ENCODE measurements at regions not wholly inside any gene's neighbourhood (a gene's known extent, or its start where the extent isn't known, plus 50 kb on each side); places are given as distances from the start of the nearest gene placed in this dataset.
A peak's percentile ranks its signal among the peaks of the same experiment; 100 is the strongest.
"Not testable (repeated sequence)": the region's sequence is repeated elsewhere in the genome, so short reads cannot be mapped to it uniquely, and the experiment has no call there.

GRCh38 chr6:27158316-27158643 is 89.2 kb upstream of the PRSS16 start:
- H3K9me3 Mint-ChIP-seq, result no peaks in the 10 kb centered on the region
- no peaks in the 10 kb centered on the region for H3K27me3 Mint-ChIP-seq
- no peaks in the 10 kb centered on the region for H3K36me3 Mint-ChIP-seq
- H3K27ac Mint-ChIP-seq, result peak overlapping the region; percentile 92
- H3K4me1 Mint-ChIP-seq, result peaks cover 45% of the 10 kb centered on the region
- H3K4me3 Mint-ChIP-seq, result peak overlapping the region; percentile 85

DNA sequence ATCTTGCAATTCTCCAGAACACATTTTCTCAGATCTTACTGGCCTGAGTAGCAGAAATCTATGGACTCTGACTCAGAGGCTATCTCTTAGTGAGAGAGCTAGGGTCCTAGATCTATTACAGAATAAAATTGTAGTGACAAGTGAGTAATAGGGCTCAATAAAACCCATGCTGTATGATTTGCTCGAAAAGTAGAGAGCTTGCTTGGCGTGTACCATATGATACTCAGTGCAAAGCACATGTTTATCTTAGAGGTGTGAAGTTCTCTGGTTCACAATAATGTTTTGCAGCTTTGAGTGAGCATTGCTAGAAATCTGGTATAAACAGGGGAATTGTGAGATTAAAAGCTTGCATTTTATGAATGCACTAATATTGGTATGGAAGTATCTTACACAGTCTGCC is 87.8 kb upstream of the PRSS16 start:
- Mint-ChIP-seq H3K36me3 (no peaks in the 10 kb centered on the region), H3K9me3 (no peaks in the 10 kb centered on the region), H3K27me3 (no peaks in the 10 kb centered on the region), H3K4me3 (no peak overlapping the region), H3K27ac (peak overlapping the region; percentile 17), H3K4me1 (peaks cover 37% of the 10 kb centered on the region)

GRCh38 chr6:27161115-27161514 is 86.4 kb upstream of the PRSS16 start:
- Mint-ChIP-seq H3K4me1 (peaks cover 29% of the 10 kb centered on the region), H3K27me3 (no peaks in the 10 kb centered on the region), H3K36me3 (no peaks in the 10 kb centered on the region), H3K27ac (peak overlapping the region; percentile 73), H3K4me3 (no peak overlapping the region), H3K9me3 (no peaks in the 10 kb centered on the region)

DNA sequence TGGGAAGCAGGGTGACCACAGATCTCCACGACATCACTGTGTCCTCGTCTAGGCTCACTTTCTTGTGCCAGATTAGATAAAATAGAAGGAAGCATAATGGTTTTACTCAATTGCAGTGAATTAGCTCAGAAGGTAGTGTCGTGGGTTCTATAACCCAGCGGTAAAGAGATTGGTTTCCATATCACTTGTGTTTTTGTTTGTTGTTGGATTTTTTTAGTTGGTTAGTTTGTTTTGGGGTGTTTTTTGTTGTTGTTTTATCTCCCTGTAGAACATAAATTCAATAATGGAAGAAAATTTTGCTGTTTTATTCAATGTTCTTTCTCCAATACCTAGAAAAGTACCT is 85.9 kb upstream of the PRSS16 start:
- peak overlapping the region; percentile 73 for H3K27ac Mint-ChIP-seq
- H3K4me3 Mint-ChIP-seq, result peak overlapping the region; percentile 48
- H3K4me1 Mint-ChIP-seq, result peaks cover 25% of the 10 kb centered on the region
- no peaks in the 10 kb centered on the region for H3K36me3 Mint-ChIP-seq
- no peaks in the 10 kb centered on the region for H3K27me3 Mint-ChIP-seq
- no peaks in the 10 kb centered on the region for H3K9me3 Mint-ChIP-seq

DNA sequence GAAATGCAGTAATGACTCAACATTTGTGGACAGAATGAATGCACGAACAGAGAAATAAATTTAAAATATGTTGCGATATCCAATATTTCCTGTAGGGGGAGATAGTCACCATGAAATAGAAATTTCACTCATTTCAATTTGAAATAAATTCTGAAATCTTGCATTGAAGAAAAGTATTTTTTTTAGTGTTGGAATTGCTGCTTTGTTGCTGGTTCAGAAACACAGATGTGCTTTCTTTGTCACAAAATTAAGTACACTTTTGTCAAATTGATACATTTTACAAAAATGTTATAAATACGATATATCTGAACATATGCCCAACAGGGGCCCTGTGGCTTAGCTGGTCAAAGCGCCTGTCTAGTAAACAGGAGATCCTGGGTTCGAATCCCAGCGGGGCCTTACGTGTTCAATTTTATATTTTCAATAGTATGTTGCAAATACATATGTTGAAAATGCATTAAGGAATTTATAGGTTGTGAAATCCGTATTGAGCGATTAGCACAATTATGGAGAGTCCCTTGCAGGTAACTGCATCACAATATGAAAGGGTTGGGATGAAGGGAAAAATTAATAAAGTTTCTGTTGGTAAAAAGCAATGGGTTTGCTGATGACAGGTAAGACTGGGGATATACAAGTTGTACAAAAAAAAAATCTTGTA is 85.4 kb upstream of the PRSS16 start:
- no peaks in the 10 kb centered on the region for H3K9me3 Mint-ChIP-seq
- H3K36me3 Mint-ChIP-seq, result no peaks in the 10 kb centered on the region
- H3K4me3 Mint-ChIP-seq, result no peak overlapping the region
- peak overlapping the region; percentile 73 for H3K27ac Mint-ChIP-seq
- no peaks in the 10 kb centered on the region for H3K27me3 Mint-ChIP-seq
- peaks cover 20% of the 10 kb centered on the region for H3K4me1 Mint-ChIP-seq

- no peak overlapping the region for H3K27ac Mint-ChIP-seq
- H3K9me3 Mint-ChIP-seq, result no peaks in the 10 kb centered on the region
- no peaks in the 10 kb centered on the region for H3K27me3 Mint-ChIP-seq
- no peaks in the 10 kb centered on the region for H3K36me3 Mint-ChIP-seq
- peaks cover 7% of the 10 kb centered on the region for H3K4me1 Mint-ChIP-seq
- H3K4me3 Mint-ChIP-seq, result no peak overlapping the region
These were observed 83.7 kb upstream of the PRSS16 start for GRCh38 chr6:27163834-27164233.

- Mint-ChIP-seq H3K36me3 (peaks cover 1% of the 10 kb centered on the region), H3K27ac (no peak overlapping the region), H3K27me3 (no peaks in the 10 kb centered on the region), H3K4me3 (no peak overlapping the region), H3K4me1 (no peaks in the 10 kb centered on the region), H3K9me3 (no peaks in the 10 kb centered on the region)
These were observed 79.4 kb upstream of the PRSS16 start for GRCh38 chr6:27168108-27168507.

DNA sequence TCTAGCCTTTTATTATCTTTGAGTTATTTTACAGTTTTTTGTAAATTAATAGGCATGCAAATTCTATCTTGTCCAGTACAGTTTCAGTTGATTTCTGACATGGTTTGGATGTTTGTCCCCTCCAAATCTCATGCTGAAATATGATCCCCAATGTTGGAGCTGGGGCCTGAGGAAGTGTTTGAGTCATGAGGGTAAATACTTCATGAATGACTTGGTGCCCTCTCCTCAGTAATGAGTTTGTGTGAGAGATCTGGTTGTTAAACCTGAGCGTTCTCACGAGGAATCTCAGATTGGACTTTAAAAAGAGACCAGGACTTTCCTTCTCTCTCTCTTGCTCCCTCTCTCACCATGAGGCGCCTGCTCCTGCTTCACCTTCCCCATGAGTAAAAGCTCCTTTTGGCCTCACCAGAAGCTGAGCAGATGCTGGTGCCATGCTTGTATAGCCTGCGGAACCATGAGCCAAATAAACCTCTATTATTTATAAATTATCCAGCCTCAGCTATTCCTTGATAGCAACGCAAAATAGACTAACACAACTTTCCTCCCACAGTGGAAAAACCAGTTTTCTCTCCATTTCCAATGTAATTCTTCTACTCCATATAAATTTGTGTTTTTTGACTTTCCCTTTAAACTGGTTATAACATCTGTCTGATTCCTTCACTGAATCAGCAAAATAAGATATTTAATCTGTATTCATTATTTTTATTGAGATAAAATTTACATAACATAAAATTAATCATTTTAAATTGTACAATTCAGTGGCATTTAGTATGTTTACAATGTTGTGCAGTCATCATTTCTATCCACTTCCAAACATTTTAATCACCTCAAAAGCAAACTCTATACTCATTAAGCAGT is 78.7 kb upstream of the PRSS16 start:
- Mint-ChIP-seq H3K36me3 (peaks cover 1% of the 10 kb centered on the region), H3K4me1 (no peaks in the 10 kb centered on the region), H3K4me3 (no peak overlapping the region), H3K27ac (no peak overlapping the region), H3K9me3 (no peaks in the 10 kb centered on the region), H3K27me3 (no peaks in the 10 kb centered on the region)

GRCh38 chr6:27172524-27173231 is 74.8 kb upstream of the PRSS16 start:
- not testable (repeated sequence) for H3K27me3 Mint-ChIP-seq, H3K36me3 Mint-ChIP-seq, H3K4me1 Mint-ChIP-seq, H3K27ac Mint-ChIP-seq, H3K4me3 Mint-ChIP-seq, H3K9me3 Mint-ChIP-seq

DNA sequence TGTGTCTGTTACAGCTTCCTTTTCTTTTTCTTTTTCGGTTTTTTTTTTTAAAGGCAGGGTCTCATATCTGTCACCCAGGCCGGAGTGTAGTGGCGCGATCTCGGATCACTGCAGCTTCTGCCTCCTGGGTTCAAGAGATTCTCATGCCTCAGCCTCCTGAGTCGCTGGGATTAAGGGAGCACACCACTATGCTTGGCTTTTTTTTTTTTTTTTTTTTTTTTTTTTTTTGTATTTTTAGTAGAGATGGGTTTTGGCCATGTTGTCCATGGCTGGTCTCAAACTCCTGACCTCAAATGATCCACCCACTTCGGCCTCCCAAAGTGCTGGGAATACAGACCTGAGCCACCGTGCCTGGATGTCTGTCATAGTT is 74.3 kb upstream of the PRSS16 start:
- not testable (repeated sequence) for H3K4me3 Mint-ChIP-seq, H3K9me3 Mint-ChIP-seq, H3K27me3 Mint-ChIP-seq, H3K4me1 Mint-ChIP-seq, H3K36me3 Mint-ChIP-seq, H3K27ac Mint-ChIP-seq

- Mint-ChIP-seq H3K27ac (no peak overlapping the region), H3K36me3 (peaks cover 1% of the 10 kb centered on the region), H3K9me3 (no peaks in the 10 kb centered on the region), H3K4me1 (peaks cover 9% of the 10 kb centered on the region), H3K27me3 (no peaks in the 10 kb centered on the region), H3K4me3 (no peak overlapping the region)
These were observed 72.5 kb upstream of the PRSS16 start for GRCh38 chr6:27174958-27175357.

DNA sequence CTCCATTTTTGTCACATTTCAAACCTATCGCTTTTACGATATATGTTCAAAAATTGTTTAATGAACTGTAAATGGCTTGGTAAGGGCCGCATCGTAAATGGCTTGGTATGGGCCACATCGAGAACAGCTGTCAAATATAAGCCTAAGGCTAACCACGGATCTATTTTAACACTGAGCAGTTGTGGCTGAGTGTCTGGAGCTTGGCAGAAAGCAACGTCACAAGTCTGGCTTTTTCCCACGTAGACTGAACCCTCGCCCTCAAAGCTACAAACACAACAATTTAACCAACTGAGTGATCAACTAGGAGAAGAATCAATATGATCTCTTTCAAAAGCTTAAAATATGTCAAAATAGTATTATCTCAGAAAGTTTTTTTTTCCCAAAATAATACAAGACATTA is 71.4 kb upstream of the PRSS16 start:
- H3K36me3 Mint-ChIP-seq, result peaks cover 1% of the 10 kb centered on the region
- H3K9me3 Mint-ChIP-seq, result no peaks in the 10 kb centered on the region
- no peaks in the 10 kb centered on the region for H3K27me3 Mint-ChIP-seq
- no peak overlapping the region for H3K27ac Mint-ChIP-seq
- H3K4me1 Mint-ChIP-seq, result peaks cover 9% of the 10 kb centered on the region
- peak overlapping the region; percentile 97 for H3K4me3 Mint-ChIP-seq

DNA sequence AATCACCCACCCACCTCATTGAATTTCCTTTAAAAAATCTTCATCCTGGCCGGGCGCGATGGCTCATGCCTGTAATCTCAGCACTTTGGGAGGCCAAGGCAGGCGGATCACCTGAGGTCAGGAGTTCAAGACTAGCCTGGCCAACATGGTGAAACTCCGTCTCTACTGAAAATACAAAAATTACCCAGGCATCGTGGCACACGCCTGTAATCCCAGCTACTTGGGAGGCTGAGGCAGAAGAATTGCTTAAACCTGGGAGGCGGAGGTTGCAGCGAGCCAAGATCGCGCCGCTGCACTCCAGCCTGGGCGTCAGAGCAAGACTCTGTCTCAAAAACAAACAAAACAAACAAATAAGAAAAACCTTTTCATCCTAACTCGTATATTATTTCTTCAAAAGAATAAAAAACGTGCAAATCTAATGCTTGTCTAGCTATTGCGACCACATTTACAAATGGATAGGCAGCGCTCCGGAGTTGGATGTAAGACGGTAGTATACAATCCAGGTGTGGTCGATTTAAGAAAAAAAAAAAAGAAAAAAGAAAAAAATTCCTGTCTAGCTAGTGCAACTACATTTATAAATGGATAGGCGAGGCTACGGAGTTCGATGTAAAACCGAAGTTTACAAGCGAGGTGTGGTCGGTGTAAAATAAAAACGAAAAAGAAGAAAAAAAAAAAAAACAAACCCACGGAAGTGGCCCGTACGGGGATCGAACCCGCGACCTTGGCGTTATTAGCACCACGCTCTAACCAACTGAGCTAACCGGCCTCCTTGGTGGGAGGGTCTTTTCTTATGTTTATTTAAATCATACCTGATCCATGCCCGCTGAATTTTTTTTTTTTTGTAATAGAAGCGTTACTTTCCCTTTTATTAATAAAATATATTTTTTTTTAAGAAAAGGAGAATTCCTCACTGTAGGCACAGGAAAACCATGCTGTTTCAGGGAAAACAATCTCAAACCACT is 70.7 kb upstream of the PRSS16 start:
- peak overlapping the region; percentile 97 for H3K4me3 Mint-ChIP-seq
- H3K27me3 Mint-ChIP-seq, result no peaks in the 10 kb centered on the region
- peak overlapping the region; percentile 98 for H3K27ac Mint-ChIP-seq
- peaks cover 9% of the 10 kb centered on the region for H3K4me1 Mint-ChIP-seq
- no peaks in the 10 kb centered on the region for H3K9me3 Mint-ChIP-seq
- no peaks in the 10 kb centered on the region for H3K36me3 Mint-ChIP-seq

- Mint-ChIP-seq H3K27me3 (no peaks in the 10 kb centered on the region), H3K4me3 (peak overlapping the region; percentile 97), H3K27ac (peak overlapping the region; percentile 98), H3K4me1 (peaks cover 9% of the 10 kb centered on the region), H3K9me3 (no peaks in the 10 kb centered on the region), H3K36me3 (no peaks in the 10 kb centered on the region)
These were observed 69.8 kb upstream of the PRSS16 start for GRCh38 chr6:27177485-27178406.

DNA sequence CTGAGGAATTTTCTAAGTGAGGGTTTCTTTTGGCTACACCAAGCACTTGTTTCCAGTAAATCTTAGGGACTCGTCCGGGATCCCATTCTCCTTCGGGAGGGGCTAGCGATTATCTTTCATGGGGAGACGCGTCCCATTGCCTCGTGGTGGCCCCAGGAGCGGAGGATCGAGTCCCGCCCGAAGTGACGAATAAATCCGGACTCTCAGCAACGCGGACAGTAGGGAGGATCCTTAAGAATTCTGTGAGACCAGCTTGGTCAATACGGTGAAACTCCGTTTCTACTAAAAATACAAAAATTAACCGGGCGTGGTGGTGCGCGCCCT is 69.1 kb upstream of the PRSS16 start:
- H3K27me3 Mint-ChIP-seq, result no peaks in the 10 kb centered on the region
- H3K4me3 Mint-ChIP-seq, result peak overlapping the region; percentile 97

More for the DNA sequence above, 69.1 kb upstream of the PRSS16 start:
- Mint-ChIP-seq H3K4me1 (peaks cover 9% of the 10 kb centered on the region), H3K36me3 (no peaks in the 10 kb centered on the region), H3K27ac (no peak overlapping the region), H3K9me3 (no peaks in the 10 kb centered on the region)

Data from activated naive CD4-positive, alpha-beta T cell treated with anti-CD3 and anti-CD28 coated beads, Interleukin-2, amount 50 U/mL, for 24 hours (primary cell).